Chondrocyte (in vitro differentiated cells): ENCODE measurements at regions not wholly inside any gene's neighbourhood (a gene's known extent, or its start where the extent isn't known, plus 50 kb on each side); places are given as distances from the start of the nearest gene placed in this dataset.

ENCODE experiments used
- DNase-seq: peaks from one replicate; pipeline ENCODE4 v3.0.0; 2021; ENCODE audit warnings: mixed read lengths, low spot score
- H3K27ac Mint-ChIP-seq: one replicate; pipeline ENCODE4 v1.8.0; 2021; ENCODE audit warnings: mild to moderate bottlenecking, moderate library complexity, mixed read lengths; ENCODE audit not compliant: unreplicated experiment
- H3K27me3 Mint-ChIP-seq: 2 replicates; pipeline ENCODE4 v1.8.0; 2021; ENCODE audit warnings: low read depth, mixed read lengths
- H3K36me3 Mint-ChIP-seq: 2 replicates; pipeline ENCODE4 v1.8.0; 2021; ENCODE audit warnings: low read depth, mixed read lengths
- H3K4me1 Mint-ChIP-seq: 2 replicates; pipeline ENCODE4 v1.8.0; 2021; ENCODE audit warnings: low read depth, mild to moderate bottlenecking, mixed read lengths
- H3K4me3 Mint-ChIP-seq: one replicate; pipeline ENCODE4 v1.8.0; 2021; ENCODE audit warnings: mild to moderate bottlenecking, moderate library complexity, mixed read lengths; ENCODE audit not compliant: unreplicated experiment
- H3K9me3 Mint-ChIP-seq: 2 replicates; pipeline ENCODE4 v1.8.0; 2021; ENCODE audit warnings: low read depth, mixed read lengths
- TF ChIP-seq, protein P1 (sequence below): fragments of 200-600 bp; sonication (generic); IDR thresholded peaks from 2 replicates; pipeline ENCODE4 v1.5.0; 2021; ENCODE audit warnings: antibody characterized with exemption, mild to moderate bottlenecking, moderate library complexity

GRCh38 chr9:78548670-78549069, 251.7 kb downstream of the PSAT1 start:
- DNase-seq = no peak
- Mint-ChIP-seq H3K4me1 (peaks cover 13% of the 10 kb centered on the region), H3K27ac (no peak overlapping the region), H3K9me3 (no peaks in the 10 kb centered on the region), H3K36me3 (no peaks in the 10 kb centered on the region), H3K27me3 (no peaks in the 10 kb centered on the region), H3K4me3 (no peak overlapping the region)
- TF ChIP-seq, protein P1, sequence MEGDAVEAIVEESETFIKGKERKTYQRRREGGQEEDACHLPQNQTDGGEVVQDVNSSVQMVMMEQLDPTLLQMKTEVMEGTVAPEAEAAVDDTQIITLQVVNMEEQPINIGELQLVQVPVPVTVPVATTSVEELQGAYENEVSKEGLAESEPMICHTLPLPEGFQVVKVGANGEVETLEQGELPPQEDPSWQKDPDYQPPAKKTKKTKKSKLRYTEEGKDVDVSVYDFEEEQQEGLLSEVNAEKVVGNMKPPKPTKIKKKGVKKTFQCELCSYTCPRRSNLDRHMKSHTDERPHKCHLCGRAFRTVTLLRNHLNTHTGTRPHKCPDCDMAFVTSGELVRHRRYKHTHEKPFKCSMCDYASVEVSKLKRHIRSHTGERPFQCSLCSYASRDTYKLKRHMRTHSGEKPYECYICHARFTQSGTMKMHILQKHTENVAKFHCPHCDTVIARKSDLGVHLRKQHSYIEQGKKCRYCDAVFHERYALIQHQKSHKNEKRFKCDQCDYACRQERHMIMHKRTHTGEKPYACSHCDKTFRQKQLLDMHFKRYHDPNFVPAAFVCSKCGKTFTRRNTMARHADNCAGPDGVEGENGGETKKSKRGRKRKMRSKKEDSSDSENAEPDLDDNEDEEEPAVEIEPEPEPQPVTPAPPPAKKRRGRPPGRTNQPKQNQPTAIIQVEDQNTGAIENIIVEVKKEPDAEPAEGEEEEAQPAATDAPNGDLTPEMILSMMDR = no peak

- H3K27me3 Mint-ChIP-seq = no peaks in the 10 kb centered on the region
- H3K36me3 Mint-ChIP-seq = no peaks in the 10 kb centered on the region
- H3K4me3 Mint-ChIP-seq = no peak overlapping the region
- no peaks in the 10 kb centered on the region for H3K9me3 Mint-ChIP-seq
- no peak overlapping the region for H3K27ac Mint-ChIP-seq
- TF ChIP-seq, protein P1 = no peak
- H3K4me1 Mint-ChIP-seq = peaks cover 13% of the 10 kb centered on the region
- DNase-seq = no peak
Observed at GRCh38 chr9:78549711-78550110, 252.8 kb downstream of the PSAT1 start.

- no peaks in the 10 kb centered on the region for H3K36me3 Mint-ChIP-seq
- TF ChIP-seq, protein P1 = no peak
- no peak overlapping the region for H3K27ac Mint-ChIP-seq
- no peaks in the 10 kb centered on the region for H3K9me3 Mint-ChIP-seq
- no peak overlapping the region for H3K4me3 Mint-ChIP-seq
- H3K4me1 Mint-ChIP-seq = peaks cover 7% of the 10 kb centered on the region
- H3K27me3 Mint-ChIP-seq = no peaks in the 10 kb centered on the region
- DNase-seq = no peak
Observed at GRCh38 chr9:78552802-78553201, 255.9 kb downstream of the PSAT1 start.

GRCh38 chr9:78557540-78557939, 260.6 kb downstream of the PSAT1 start:
- Mint-ChIP-seq H3K4me3 (no peak overlapping the region), H3K9me3 (no peaks in the 10 kb centered on the region), H3K27ac (no peak overlapping the region), H3K4me1 (peaks cover 9% of the 10 kb centered on the region), H3K27me3 (no peaks in the 10 kb centered on the region), H3K36me3 (no peaks in the 10 kb centered on the region)
- TF ChIP-seq, protein P1 = no peak
- DNase-seq = no peak

DNA sequence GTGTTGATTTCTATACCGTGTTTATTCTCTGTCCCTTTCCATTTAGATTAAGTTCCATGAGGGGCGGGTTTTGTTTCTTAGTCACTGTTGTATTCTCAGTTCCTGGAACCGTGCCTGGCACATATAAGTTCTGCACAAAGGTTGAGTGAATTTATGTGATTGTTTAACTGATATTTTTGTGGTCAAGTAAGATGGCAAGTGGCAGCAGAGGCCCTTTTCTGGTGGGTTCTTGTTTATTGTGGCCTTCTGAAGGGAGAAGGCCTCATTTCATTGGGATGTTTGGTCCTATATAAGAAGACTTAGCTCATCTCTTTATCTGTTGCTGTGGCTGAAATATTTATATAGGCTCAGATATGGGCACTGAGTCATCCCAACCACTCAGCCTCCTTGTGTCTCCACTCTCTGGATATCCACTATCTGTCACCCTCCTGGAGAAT, 262.5 kb downstream of the PSAT1 start:
- peak overlapping the region; percentile 1 for H3K27ac Mint-ChIP-seq
- DNase-seq = no peak
- H3K27me3 Mint-ChIP-seq = no peaks in the 10 kb centered on the region
- H3K4me3 Mint-ChIP-seq = no peak overlapping the region
- peaks cover 9% of the 10 kb centered on the region for H3K4me1 Mint-ChIP-seq
- TF ChIP-seq, protein P1 = no peak
- no peaks in the 10 kb centered on the region for H3K9me3 Mint-ChIP-seq
- no peaks in the 10 kb centered on the region for H3K36me3 Mint-ChIP-seq
